Naive thymus-derived CD8-positive, alpha-beta T cell (primary cell): ENCODE measurements at regions not wholly inside any gene's neighbourhood (a gene's known extent, or its start where the extent isn't known, plus 50 kb on each side); places are given as distances from the start of the nearest gene placed in this dataset.
A peak's percentile ranks its signal among the peaks of the same experiment; 100 is the strongest.
"Not testable (repeated sequence)": the region's sequence is repeated elsewhere in the genome, so short reads cannot be mapped to it uniquely, and the experiment has no call there.

Source experiments
- ATAC-seq, 2 donors: fragments of 150-1000 bp; cut with Tn5 transposase in 1 of 2; sonication (Bioruptor Pico), chemical (Tn5 transposase) in 1 of 2; 1 replicate in 1 of 2; 2 replicates in 1 of 2; pipeline ENCODE4 v1.10.0; 2021; ENCODE audit warnings: mild to moderate bottlenecking in 2 of 2, moderate library complexity in 2 of 2
- POLR2A ChIA-PET: fragments of 350-600 bp; sonication (Branson Sonifier 250); formaldehyde crosslinking; loops from one replicate; lab custom pipeline; 2021; ENCODE audit warnings: antibody characterized with exemption; lab: Charles Lee
- DNase-seq, 10 donors: peaks; one replicate each; pipeline versions ENCODE4 v3.0.0 to v3.0.0-alpha.2; 2020 to 2022
- H3K27ac Mint-ChIP-seq, 10 donors: one replicate each; pipeline ENCODE4 v1.8.0; 2020 to 2022; ENCODE audit warnings: mild to moderate bottlenecking in 10 of 10, mixed read lengths in 10 of 10, moderate library complexity in 4 of 10, inconsistent platforms in 1 of 10
- H3K27me3 Mint-ChIP-seq, 5 donors: one replicate each; pipeline ENCODE4 v1.8.0; 2021 to 2022; ENCODE audit warnings: mixed read lengths in 5 of 5
- H3K36me3 Mint-ChIP-seq, 3 donors: one replicate each; pipeline ENCODE4 v1.8.0; 2020 to 2022; ENCODE audit warnings: mixed read lengths in 3 of 3, mild to moderate bottlenecking in 2 of 3, inconsistent platforms in 1 of 3
- H3K4me1 Mint-ChIP-seq, 4 donors: one replicate each; pipeline ENCODE4 v1.8.0; 2021 to 2022; ENCODE audit warnings: mixed read lengths in 4 of 4
- H3K4me3 Mint-ChIP-seq, 10 donors: one replicate each; pipeline ENCODE4 v1.8.0; 2020 to 2022; ENCODE audit warnings: mild to moderate bottlenecking in 10 of 10, mixed read lengths in 10 of 10, moderate library complexity in 6 of 10, inconsistent platforms in 1 of 10
- H3K9me3 Mint-ChIP-seq, 9 donors: one replicate each; pipeline ENCODE4 v1.8.0; 2020 to 2022; ENCODE audit warnings: mixed read lengths in 9 of 9, mild to moderate bottlenecking in 3 of 9, inconsistent platforms in 1 of 9, moderate library complexity in 1 of 9

- ATAC-seq = no peak
- peaks cover 4 to 35% (median 14%) of the 10 kb centered on the region in 3 donors for H3K36me3 Mint-ChIP-seq
- POLR2A ChIA-PET = no interaction called here
- H3K9me3 Mint-ChIP-seq = no peaks in the 10 kb centered on the region
- H3K4me1 Mint-ChIP-seq = peaks cover 16 to 62% (median 47%) of the 10 kb centered on the region in 4 donors
- no peak overlapping the region for H3K4me3 Mint-ChIP-seq
- peak overlapping the region in 2 of 10 donors; percentile 6 to 76 for H3K27ac Mint-ChIP-seq
- DNase-seq = no peak
- no peaks in the 10 kb centered on the region for H3K27me3 Mint-ChIP-seq
Observed at GRCh38 chr14:89473569-89473968, 56.5 kb upstream of the FOXN3 start.

- Mint-ChIP-seq H3K4me3 (peak overlapping the region in 1 of 10 donors; percentile 60), H3K27ac (peak overlapping the region in 5 of 10 donors; percentile 9 to 80 (median 58)), H3K36me3 (peaks cover 4 to 34% (median 9%) of the 10 kb centered on the region in 3 donors), H3K27me3 (no peaks in the 10 kb centered on the region), H3K4me1 (peaks cover 30 to 66% (median 62%) of the 10 kb centered on the region in 4 donors), H3K9me3 (no peaks in the 10 kb centered on the region)
- POLR2A ChIA-PET = interaction anchor here (0.6 kb wide), 1 partner anchor 52 kb away, joined by 4 read pairs; no protein-coding TSS in a partner anchor
- DNase-seq = no peak
- ATAC-seq = no peak
Observed at GRCh38 chr14:89470401-89470800, 53.4 kb upstream of the FOXN3 start.

DNA sequence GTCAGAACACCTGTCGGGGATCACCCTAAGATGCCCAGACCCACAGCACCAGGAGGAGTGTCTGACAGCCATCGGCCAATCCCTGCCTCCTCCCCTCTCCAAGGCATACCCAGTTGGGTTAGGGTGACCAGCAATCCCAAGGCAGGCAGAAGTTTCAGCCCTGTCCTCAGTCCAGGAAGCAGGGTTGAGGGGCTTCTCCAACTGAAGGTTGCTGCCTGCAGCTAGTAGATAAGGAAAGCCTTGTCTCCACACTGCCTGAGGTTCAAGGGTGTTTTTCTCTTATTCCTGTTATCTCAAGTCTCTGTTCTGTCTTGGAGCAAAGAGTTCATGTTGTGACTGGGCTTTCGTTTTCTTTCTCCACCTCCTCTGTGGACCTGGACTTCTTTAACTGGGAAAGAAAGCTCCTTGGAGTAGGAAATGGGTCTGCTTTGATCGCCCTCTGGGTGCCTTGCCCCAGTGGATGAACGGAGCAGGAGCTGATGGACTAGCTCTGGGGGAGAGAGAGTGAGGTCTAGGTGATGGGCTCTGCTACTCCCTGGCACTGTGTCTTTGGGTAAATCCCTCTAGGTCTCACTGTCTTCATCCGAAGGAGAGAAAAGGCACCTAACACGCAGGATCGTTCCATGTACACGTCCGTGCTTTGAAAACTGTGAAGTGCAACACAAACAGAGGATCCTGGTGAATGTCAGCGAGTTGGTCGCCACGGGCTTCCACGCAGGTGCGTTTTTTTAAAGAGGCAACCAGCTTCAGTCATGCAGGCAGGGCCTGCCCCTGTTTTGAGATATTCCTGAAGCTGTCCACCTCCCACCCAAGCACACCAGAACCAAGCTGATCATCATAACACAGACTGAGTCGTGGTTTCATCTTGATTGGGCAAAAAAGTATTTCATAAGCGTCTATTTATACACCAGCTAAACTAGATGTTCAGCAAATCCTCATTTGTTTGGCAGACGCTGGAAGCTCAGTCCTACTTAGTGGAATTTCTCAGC lies 52.5 kb upstream of the FOXN3 start:
- Mint-ChIP-seq H3K27ac (peak overlapping the region in 5 of 10 donors; percentile 22 to 83 (median 58)), H3K9me3 (no peaks in the 10 kb centered on the region), H3K36me3 (peaks cover 4 to 38% (median 15%) of the 10 kb centered on the region in 3 donors)

DNA sequence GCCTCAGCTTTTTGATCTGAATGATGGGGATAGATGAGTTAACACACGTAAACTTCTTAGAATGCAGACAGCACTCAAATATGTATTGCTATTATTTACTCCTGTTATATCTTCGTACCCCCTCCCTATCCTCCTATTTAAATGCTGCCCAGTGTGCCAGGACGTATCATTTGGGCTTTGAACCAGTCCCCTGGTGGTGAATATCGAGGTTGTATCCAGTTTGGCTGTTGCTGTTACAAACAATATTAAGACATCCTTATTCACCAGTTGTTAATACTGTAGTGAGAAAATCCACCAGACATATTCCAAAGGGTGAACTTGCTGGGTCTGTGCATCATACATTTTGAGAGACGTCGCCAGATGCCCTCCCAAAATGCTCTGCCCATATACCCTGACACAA lies 51.5 kb upstream of the FOXN3 start:
- peak overlapping the region in 7 of 10 donors; percentile 3 to 69 (median 58) for H3K27ac Mint-ChIP-seq
- H3K36me3 Mint-ChIP-seq = peaks cover 4 to 33% (median 12%) of the 10 kb centered on the region in 3 donors
- DNase-seq = no peak
- no peak for ATAC-seq
- H3K4me3 Mint-ChIP-seq = peak overlapping the region in 1 of 10 donors; percentile 16
- POLR2A ChIA-PET = interaction anchor here (0.6 kb wide), 1 partner anchor 359 kb away, joined by 6 read pairs; no protein-coding TSS in a partner anchor
- no peaks in the 10 kb centered on the region for H3K9me3 Mint-ChIP-seq
- H3K27me3 Mint-ChIP-seq = no peaks in the 10 kb centered on the region
- H3K4me1 Mint-ChIP-seq = peaks cover 34 to 75% (median 61%) of the 10 kb centered on the region in 4 donors

More for the DNA sequence above, 52.5 kb upstream of the FOXN3 start:
- no peaks in the 10 kb centered on the region for H3K27me3 Mint-ChIP-seq
- no peak overlapping the region for H3K4me3 Mint-ChIP-seq
- no peak for ATAC-seq
- DNase-seq = no peak
- POLR2A ChIA-PET = no interaction called here
- peaks cover 32 to 69% (median 61%) of the 10 kb centered on the region in 4 donors for H3K4me1 Mint-ChIP-seq

- H3K27me3 Mint-ChIP-seq, H3K9me3 Mint-ChIP-seq, ATAC-seq, DNase-seq: not testable (repeated sequence)
- peaks cover 32 to 79% (median 59%) of the 10 kb centered on the region in 4 donors for H3K4me1 Mint-ChIP-seq
- POLR2A ChIA-PET = interaction anchor here (0.6 to 0.7 kb wide), 3 partner anchors 15 to 360 kb away, joined by 3 to 6 read pairs (median 4); no protein-coding TSS in a partner anchor
- peak overlapping the region in 8 of 10 donors; percentile 32 to 69 (median 58) for H3K27ac Mint-ChIP-seq
- H3K4me3 Mint-ChIP-seq = peak overlapping the region in 3 of 10 donors; percentile 16 to 49 (median 27)
- peaks cover 4 to 27% (median 10%) of the 10 kb centered on the region in 3 donors for H3K36me3 Mint-ChIP-seq
Observed at GRCh38 chr14:89468030-89468429, 51.0 kb upstream of the FOXN3 start.

DNA sequence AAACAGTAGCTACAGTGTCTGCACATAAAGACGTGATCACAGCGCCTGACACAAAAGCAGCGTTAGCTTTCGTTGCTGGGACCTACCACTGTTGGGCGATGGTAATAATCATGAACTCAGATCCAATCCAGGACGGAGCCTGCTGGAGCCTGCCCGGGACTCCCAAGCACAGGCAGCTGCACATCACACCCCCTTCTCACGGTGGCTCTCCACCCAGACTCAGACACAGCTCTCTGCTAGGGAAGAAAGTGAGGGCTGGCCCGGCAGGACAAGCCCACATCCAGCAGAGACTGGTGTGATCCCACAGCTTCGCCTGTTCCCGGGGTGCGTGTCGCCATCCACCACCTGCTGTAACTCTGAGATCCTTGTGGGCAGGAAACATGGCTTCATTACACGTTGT lies 49.9 kb upstream of the FOXN3 start:
- DNase-seq = no peak
- peaks cover 4 to 24% (median 10%) of the 10 kb centered on the region in 3 donors for H3K36me3 Mint-ChIP-seq

More for the DNA sequence above, 49.9 kb upstream of the FOXN3 start:
- ATAC-seq = no peak
- H3K27ac Mint-ChIP-seq = peak overlapping the region in 9 of 10 donors; percentile 18 to 85 (median 78)
- H3K4me1 Mint-ChIP-seq = peaks cover 32 to 86% (median 58%) of the 10 kb centered on the region in 4 donors
- H3K9me3 Mint-ChIP-seq = no peaks in the 10 kb centered on the region
- peak overlapping the region; percentile 18 to 84 (median 59) for H3K4me3 Mint-ChIP-seq
- no peaks in the 10 kb centered on the region for H3K27me3 Mint-ChIP-seq
- POLR2A ChIA-PET = interaction anchor here (0.6 kb wide), 1 partner anchor 268 kb away, joined by 5 read pairs; no protein-coding TSS in a partner anchor
